RPMI7951 (cell line): ENCODE measurements at regions not wholly inside any gene's neighbourhood (a gene's known extent, or its start where the extent isn't known, plus 50 kb on each side); places are given as distances from the start of the nearest gene placed in this dataset.
"Not testable (repeated sequence)": the region's sequence is repeated elsewhere in the genome, so short reads cannot be mapped to it uniquely, and the experiment has no call there.

Source experiments
- DNase-seq: peaks from one replicate; pipeline ENCODE4 v3.0.0-alpha.2; 2012; ENCODE audit warnings: low read depth

GRCh38 chr10:131580674-131581073 is 269.2 kb upstream of the TCERG1L start:
- no peak for DNase-seq

- DNase-seq: not testable (repeated sequence)
Measured at GRCh38 chr10:131581547-131581946, 270.0 kb upstream of the TCERG1L start.

- DNase-seq: no peak
Measured at GRCh38 chr10:131584287-131584686, 272.8 kb upstream of the TCERG1L start.

- DNase-seq: no peak
Measured at GRCh38 chr10:131585761-131586160, 274.2 kb upstream of the TCERG1L start.

GRCh38 chr10:131586958-131587357 is 275.4 kb upstream of the TCERG1L start:
- no peak for DNase-seq

GRCh38 chr10:131587976-131588680 is 276.6 kb upstream of the TCERG1L start:
- DNase-seq: no peak

GRCh38 chr10:131588704-131589220 is 277.2 kb upstream of the TCERG1L start:
- DNase-seq: no peak

- DNase-seq: no peak
Measured at GRCh38 chr10:131590567-131590966, 279.0 kb upstream of the TCERG1L start.

GRCh38 chr10:131591936-131592335 is 280.4 kb upstream of the TCERG1L start:
- DNase-seq: no peak

- no peak for DNase-seq
Measured at GRCh38 chr10:131609176-131609575, 291.6 kb upstream of the PPP2R2D start.

GRCh38 chr10:131615150-131615549 is 285.7 kb upstream of the PPP2R2D start:
- DNase-seq: no peak

GRCh38 chr10:131616040-131616439 is 284.8 kb upstream of the PPP2R2D start:
- DNase-seq: no peak

GRCh38 chr10:131617113-131617858 is 283.5 kb upstream of the PPP2R2D start:
- DNase-seq: no peak

- no peak for DNase-seq
Measured at GRCh38 chr10:131618587-131619267, 282.1 kb upstream of the PPP2R2D start.

GRCh38 chr10:131620314-131620713 is 280.5 kb upstream of the PPP2R2D start:
- DNase-seq: no peak

- no peak for DNase-seq
Measured at GRCh38 chr10:131620904-131621303, 279.9 kb upstream of the PPP2R2D start.

GRCh38 chr10:131621784-131622624 is 278.8 kb upstream of the PPP2R2D start:
- no peak for DNase-seq

- DNase-seq: no peak
Measured at GRCh38 chr10:131625041-131625440, 275.8 kb upstream of the PPP2R2D start.

- DNase-seq: no peak
Measured at GRCh38 chr10:131626274-131626673, 274.5 kb upstream of the PPP2R2D start.

- no peak for DNase-seq
Measured at GRCh38 chr10:131629026-131629770, 271.6 kb upstream of the PPP2R2D start.

- DNase-seq: no peak
Measured at GRCh38 chr10:131630772-131631258, 270.0 kb upstream of the PPP2R2D start.
